ENCODE measurements at regions not wholly inside any gene's neighbourhood (a gene's known extent, or its start where the extent isn't known, plus 50 kb on each side); places are given as distances from the start of the nearest gene placed in this dataset.

GRCh38 chr20:24815196-24815815 lies 133.8 kb upstream of the CST7 start:
- Histone ChIP-seq H3K9me2 (replicated peaks; ENCODE audit: control insufficient read depth, low read length) (no peaks in the 10 kb centered on the region), H3K36me3 (ENCODE audit: control insufficient read depth, low read length) (no peaks in the 10 kb centered on the region), H3K4me1 (ENCODE audit: control insufficient read depth, low read length) (no peaks in the 10 kb centered on the region)

GRCh38 chr20:24815931-24816330 lies 133.1 kb upstream of the CST7 start:
- Histone ChIP-seq H3K9me3 (ENCODE audit: control insufficient read depth, insufficient read depth, low read length) (no peaks in the 10 kb centered on the region), H3F3A (ENCODE audit: control insufficient read depth, insufficient read depth) (no peaks in the 10 kb centered on the region), H3K79me2 (ENCODE audit: control insufficient read depth, low read length) (no peaks in the 10 kb centered on the region), H3K4me1 (ENCODE audit: control insufficient read depth, low read length) (no peaks in the 10 kb centered on the region), H3K27me3 (ENCODE audit: control insufficient read depth, low read length) (no peaks in the 10 kb centered on the region), H4K20me1 (ENCODE audit: control insufficient read depth, insufficient read depth, low read depth, low read length) (no peaks in the 10 kb centered on the region), H3K9me2 (replicated peaks; ENCODE audit: control insufficient read depth, low read length) (no peaks in the 10 kb centered on the region), H3K4me3 (ENCODE audit: low read length) (no peak overlapping the region), H3K4me2 (ENCODE audit: low read length) (no peak overlapping the region), H3K27ac (ENCODE audit: low read depth, low read length) (no peak overlapping the region), H3K36me3 (ENCODE audit: control insufficient read depth, low read length) (no peaks in the 10 kb centered on the region)
- TF ChIP-seq CTCF (IDR thresholded peaks at IDR 0.05; ENCODE audit: low read depth, low read length, poor library complexity, severe bottlenecking) (no peak), EZH2phosphoT487 (IDR thresholded peaks at IDR 0.05; ENCODE audit: borderline replicate concordance, low read length) (no peak)

More at GRCh38 chr20:24815196-24815815, 133.8 kb upstream of the CST7 start:
- no peak for TF ChIP-seq CTCF (IDR thresholded peaks at IDR 0.05; ENCODE audit: low read depth, low read length, poor library complexity, severe bottlenecking)
- TF ChIP-seq EZH2phosphoT487 (IDR thresholded peaks at IDR 0.05; ENCODE audit: borderline replicate concordance, low read length) = no peak
- H3K27me3 ChIP-seq (ENCODE audit: control insufficient read depth, low read length) = no peaks in the 10 kb centered on the region
- H3K27ac ChIP-seq (ENCODE audit: low read depth, low read length) = no peak overlapping the region
- H3K9me3 ChIP-seq (ENCODE audit: control insufficient read depth, insufficient read depth, low read length) = no peaks in the 10 kb centered on the region
- no peaks in the 10 kb centered on the region for H4K20me1 ChIP-seq (ENCODE audit: control insufficient read depth, insufficient read depth, low read depth, low read length)
- H3K79me2 ChIP-seq (ENCODE audit: control insufficient read depth, low read length) = no peaks in the 10 kb centered on the region
- no peaks in the 10 kb centered on the region for H3F3A ChIP-seq (ENCODE audit: control insufficient read depth, insufficient read depth)
- H3K4me3 ChIP-seq (ENCODE audit: low read length) = no peak overlapping the region
- no peak overlapping the region for H3K4me2 ChIP-seq (ENCODE audit: low read length)

- Histone ChIP-seq H3K4me2 (ENCODE audit: low read length) (no peak overlapping the region), H3K27me3 (ENCODE audit: control insufficient read depth, low read length) (no peaks in the 10 kb centered on the region), H3K4me1 (ENCODE audit: control insufficient read depth, low read length) (no peaks in the 10 kb centered on the region), H4K20me1 (ENCODE audit: control insufficient read depth, insufficient read depth, low read depth, low read length) (no peaks in the 10 kb centered on the region), H3K27ac (ENCODE audit: low read depth, low read length) (no peak overlapping the region), H3K79me2 (ENCODE audit: control insufficient read depth, low read length) (no peaks in the 10 kb centered on the region), H3K4me3 (ENCODE audit: low read length) (no peak overlapping the region), H3K36me3 (ENCODE audit: control insufficient read depth, low read length) (no peaks in the 10 kb centered on the region), H3F3A (ENCODE audit: control insufficient read depth, insufficient read depth) (no peaks in the 10 kb centered on the region), H3K9me3 (ENCODE audit: control insufficient read depth, insufficient read depth, low read length) (no peaks in the 10 kb centered on the region), H3K9me2 (replicated peaks; ENCODE audit: control insufficient read depth, low read length) (no peaks in the 10 kb centered on the region)
- TF ChIP-seq CTCF (IDR thresholded peaks at IDR 0.05; ENCODE audit: low read depth, low read length, poor library complexity, severe bottlenecking) (no peak), EZH2phosphoT487 (IDR thresholded peaks at IDR 0.05; ENCODE audit: borderline replicate concordance, low read length) (no peak)
These were observed 132.6 kb upstream of the CST7 start for GRCh38 chr20:24816431-24816830.

Data from DOHH2 (cell line).